ENCODE measurements at regions not wholly inside any gene's neighbourhood (a gene's known extent, or its start where the extent isn't known, plus 50 kb on each side); places are given as distances from the start of the nearest gene placed in this dataset.

DNA sequence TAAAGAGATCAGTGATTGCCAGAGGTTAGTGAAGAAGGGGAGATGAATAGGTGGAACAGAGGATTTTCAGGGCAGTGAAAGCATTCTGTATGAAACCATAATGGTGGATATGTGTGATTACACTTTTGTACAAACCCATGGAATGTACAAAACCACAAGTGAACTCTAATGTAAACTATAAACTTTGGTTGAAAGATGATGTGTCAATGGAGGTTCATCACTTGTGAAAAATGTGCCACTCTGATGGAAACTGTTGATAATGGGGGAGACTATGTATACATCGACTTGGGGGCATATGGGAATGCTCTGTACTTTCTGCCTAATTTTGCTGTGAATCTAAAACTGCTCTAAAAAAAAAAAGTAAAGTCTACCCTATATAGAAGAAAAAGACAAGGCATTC is 68.7 kb upstream of the ARHGEF3 start:
- Mint-ChIP-seq H3K9me3 (peaks cover 0 to 3% (median 0%) of the 10 kb centered on the region in 7 donors), H3K27ac (no peak overlapping the region), H3K4me3 (no peak overlapping the region), H3K27me3 (no peaks in the 10 kb centered on the region), H3K4me1 (no peaks in the 10 kb centered on the region), H3K36me3 (no peaks in the 10 kb centered on the region)
- DNase-seq (no peak), ATAC-seq (ENCODE audit: low read depth in 2 of 2) (no peak)

- Mint-ChIP-seq H3K4me1 (no peaks in the 10 kb centered on the region), H3K9me3 (peaks cover 0 to 3% (median 0%) of the 10 kb centered on the region in 7 donors), H3K36me3 (peaks cover 1 to 3% of the 10 kb centered on the region in 2 donors), H3K27me3 (no peaks in the 10 kb centered on the region), H3K27ac (no peak overlapping the region), H3K4me3 (no peak overlapping the region)
- no peak for DNase-seq
- no peak for ATAC-seq (ENCODE audit: low read depth in 2 of 2)
Observed at GRCh38 chr3:56869157-56869889, 67.6 kb upstream of the ARHGEF3 start.

GRCh38 chr3:56868706-56869105 is 67.0 kb upstream of the ARHGEF3 start:
- H3K27me3 Mint-ChIP-seq, result no peaks in the 10 kb centered on the region
- no peak for ATAC-seq (ENCODE audit: low read depth in 2 of 2)
- H3K27ac Mint-ChIP-seq, result no peak overlapping the region
- no peak overlapping the region for H3K4me3 Mint-ChIP-seq
- H3K4me1 Mint-ChIP-seq, result no peaks in the 10 kb centered on the region
- H3K36me3 Mint-ChIP-seq, result peaks cover 5 to 7% of the 10 kb centered on the region in 2 donors
- DNase-seq, result no peak
- H3K9me3 Mint-ChIP-seq, result peaks cover 0 to 6% (median 0%) of the 10 kb centered on the region in 7 donors

- no peaks in the 10 kb centered on the region for H3K27me3 Mint-ChIP-seq
- peaks cover 0 to 6% (median 0%) of the 10 kb centered on the region in 7 donors for H3K9me3 Mint-ChIP-seq
- no peaks in the 10 kb centered on the region for H3K4me1 Mint-ChIP-seq
- DNase-seq (no peak), ATAC-seq (ENCODE audit: low read depth in 2 of 2) (no peak)
- H3K27ac Mint-ChIP-seq, result no peak overlapping the region
- H3K4me3 Mint-ChIP-seq, result no peak overlapping the region
- H3K36me3 Mint-ChIP-seq, result peaks cover 5 to 7% of the 10 kb centered on the region in 2 donors
Observed at GRCh38 chr3:56867671-56868070, 65.9 kb upstream of the ARHGEF3 start.

DNA sequence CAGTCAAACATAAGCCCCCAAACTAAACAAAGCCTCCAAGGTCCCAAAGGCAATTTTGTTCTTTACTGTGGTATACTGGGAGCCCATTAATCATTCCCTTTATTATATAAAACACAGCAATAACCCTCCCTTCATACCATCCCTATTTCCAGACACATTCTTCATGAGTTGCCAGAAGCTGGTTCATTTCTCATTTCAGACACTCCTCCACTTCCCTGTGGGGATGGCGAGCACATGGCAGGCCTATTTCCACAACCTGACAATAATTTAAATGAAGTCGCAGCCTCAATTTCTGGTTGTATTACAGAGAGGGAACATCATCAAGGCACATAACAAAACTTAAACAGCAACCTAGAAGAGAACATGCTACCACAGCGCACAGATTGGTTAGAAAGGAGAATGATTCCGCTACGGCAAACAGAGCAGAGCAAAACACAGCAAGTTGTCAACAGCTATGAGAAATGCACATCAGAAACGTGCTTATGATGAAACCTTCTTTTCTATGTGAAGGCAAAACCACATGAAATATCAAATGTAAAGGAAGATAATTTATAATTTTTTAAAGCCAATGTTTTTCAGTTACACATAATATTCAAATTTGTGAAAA is 63.3 kb upstream of the ARHGEF3 start:
- Mint-ChIP-seq H3K27ac (no peak overlapping the region), H3K36me3 (peaks cover 5 to 7% of the 10 kb centered on the region in 2 donors), H3K4me1 (no peaks in the 10 kb centered on the region), H3K27me3 (no peaks in the 10 kb centered on the region), H3K4me3 (no peak overlapping the region), H3K9me3 (peaks cover 0 to 6% (median 0%) of the 10 kb centered on the region in 7 donors)
- no peak for ATAC-seq (ENCODE audit: low read depth in 2 of 2)
- no peak for DNase-seq

GRCh38 chr3:56864090-56864489 is 62.3 kb upstream of the ARHGEF3 start:
- DNase-seq (no peak), ATAC-seq (ENCODE audit: low read depth in 2 of 2) (no peak)
- H3K27me3 Mint-ChIP-seq, result no peaks in the 10 kb centered on the region
- H3K27ac Mint-ChIP-seq, result no peak overlapping the region
- H3K9me3 Mint-ChIP-seq, result peaks cover 0 to 6% (median 0%) of the 10 kb centered on the region in 7 donors
- no peaks in the 10 kb centered on the region for H3K4me1 Mint-ChIP-seq
- H3K36me3 Mint-ChIP-seq, result peaks cover 5 to 7% of the 10 kb centered on the region in 2 donors
- H3K4me3 Mint-ChIP-seq, result no peak overlapping the region

DNA sequence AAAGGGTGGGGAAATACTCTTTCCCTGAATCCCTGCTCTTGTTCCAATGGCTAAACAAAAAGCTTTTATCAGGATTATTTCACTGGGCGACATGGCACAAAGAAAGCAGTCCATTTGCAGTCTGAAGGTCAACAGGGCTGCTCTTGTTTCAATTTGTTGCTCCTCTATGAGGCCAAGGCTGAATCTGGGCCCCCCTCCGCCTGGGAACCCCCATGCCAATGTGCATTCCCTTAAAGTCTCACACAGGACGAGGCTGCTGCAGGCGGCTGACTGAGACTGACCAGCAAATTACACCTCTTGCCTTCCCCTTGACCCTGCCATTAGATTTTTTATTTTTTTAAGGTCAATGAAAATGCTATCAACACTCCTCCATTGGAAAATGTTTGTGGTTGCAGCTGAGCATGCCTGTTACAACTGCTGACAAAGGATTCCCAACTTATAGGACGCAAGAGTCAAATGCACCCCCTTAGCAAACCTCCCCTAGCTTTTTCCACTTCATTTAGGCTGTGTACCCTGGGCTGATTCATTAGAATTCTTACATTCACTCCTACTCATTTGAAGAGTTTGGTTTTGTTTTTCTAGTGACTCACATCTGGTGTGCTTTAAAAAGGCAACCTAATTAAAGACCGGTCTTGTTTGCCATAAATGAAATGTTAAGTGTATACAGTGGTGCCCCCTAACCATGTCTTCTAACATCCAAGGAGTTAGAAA is 60.8 kb upstream of the ARHGEF3 start:
- H3K4me3 Mint-ChIP-seq, result no peak overlapping the region
- ATAC-seq (ENCODE audit: low read depth in 2 of 2) (no peak), DNase-seq (no peak)
- peaks cover 0 to 6% (median 0%) of the 10 kb centered on the region in 7 donors for H3K9me3 Mint-ChIP-seq
- no peaks in the 10 kb centered on the region for H3K4me1 Mint-ChIP-seq
- peak overlapping the region in 1 of 6 donors; percentile 19 for H3K27ac Mint-ChIP-seq
- no peaks in the 10 kb centered on the region for H3K27me3 Mint-ChIP-seq
- H3K36me3 Mint-ChIP-seq, result peaks cover 5 to 7% of the 10 kb centered on the region in 2 donors

DNA sequence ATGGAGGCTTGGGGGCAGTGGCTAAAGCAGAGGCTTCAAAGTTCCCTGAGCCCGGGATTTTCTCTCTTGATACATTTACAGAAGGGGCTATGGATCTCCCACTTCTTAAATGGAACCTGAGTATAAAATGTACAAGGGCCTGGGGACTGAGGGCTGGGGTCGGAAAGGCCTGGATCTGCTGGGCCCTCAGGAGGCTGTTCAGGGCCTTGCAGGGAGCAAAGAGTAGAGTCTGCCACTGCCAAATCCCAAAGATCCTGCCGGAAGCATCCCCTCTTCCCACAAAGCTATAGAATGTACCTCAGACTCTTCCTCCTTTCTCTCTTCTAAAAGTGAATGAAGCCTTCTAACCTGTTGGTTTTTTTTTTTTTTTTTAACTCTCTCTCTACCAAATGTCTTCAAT is 59.8 kb upstream of the ARHGEF3 start:
- ATAC-seq (ENCODE audit: low read depth in 2 of 2) (no peak), DNase-seq (no peak)
- Mint-ChIP-seq H3K4me1 (no peaks in the 10 kb centered on the region), H3K9me3 (peaks cover 0 to 6% (median 0%) of the 10 kb centered on the region in 7 donors), H3K27ac (peak overlapping the region in 1 of 6 donors; percentile 26), H3K27me3 (no peaks in the 10 kb centered on the region), H3K36me3 (peaks cover 5 to 7% of the 10 kb centered on the region in 2 donors), H3K4me3 (no peak overlapping the region)

GRCh38 chr3:56860939-56861338 is 59.2 kb upstream of the ARHGEF3 start:
- Mint-ChIP-seq H3K4me3 (no peak overlapping the region), H3K36me3 (peaks cover 5 to 7% of the 10 kb centered on the region in 2 donors), H3K27ac (peak overlapping the region in 1 of 6 donors; percentile 5), H3K4me1 (peaks cover 0 to 1% (median under 1%) of the 10 kb centered on the region in 3 donors), H3K27me3 (no peaks in the 10 kb centered on the region), H3K9me3 (peaks cover 0 to 6% (median 0%) of the 10 kb centered on the region in 7 donors)
- no peak for DNase-seq
- no peak for ATAC-seq (ENCODE audit: low read depth in 2 of 2)

DNA sequence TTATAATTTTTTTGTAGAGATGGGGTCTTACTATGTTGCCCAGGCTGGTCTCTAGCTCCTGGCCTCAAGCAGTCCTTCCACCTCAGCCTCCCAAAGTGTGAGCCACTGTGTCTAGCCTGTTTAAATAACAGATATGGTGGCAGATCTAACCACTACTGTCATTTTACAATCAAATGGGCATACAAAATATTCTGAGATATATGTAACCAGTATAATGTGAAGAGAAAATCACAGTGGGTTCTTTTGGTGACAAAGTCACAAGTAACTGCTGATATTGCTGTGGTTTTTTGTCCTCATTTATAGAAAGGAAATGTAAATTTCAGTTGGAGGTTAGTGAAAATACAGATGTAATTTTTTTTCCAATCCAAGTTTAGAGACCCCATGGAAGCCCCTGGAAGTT is 58.6 kb upstream of the ARHGEF3 start:
- ATAC-seq (ENCODE audit: low read depth in 2 of 2) (no peak), DNase-seq (no peak)
- H3K4me1 Mint-ChIP-seq, result peaks cover 0 to 4% (median 2%) of the 10 kb centered on the region in 3 donors
- no peaks in the 10 kb centered on the region for H3K27me3 Mint-ChIP-seq
- peaks cover 5 to 7% of the 10 kb centered on the region in 2 donors for H3K36me3 Mint-ChIP-seq
- no peak overlapping the region for H3K27ac Mint-ChIP-seq
- peaks cover 0 to 6% (median 0%) of the 10 kb centered on the region in 7 donors for H3K9me3 Mint-ChIP-seq
- no peak overlapping the region for H3K4me3 Mint-ChIP-seq

GRCh38 chr3:56858331-56858730 is 56.6 kb upstream of the ARHGEF3 start:
- H3K27me3 Mint-ChIP-seq, result peaks cover 0 to 8% (median 0%) of the 10 kb centered on the region in 3 donors
- H3K4me3 Mint-ChIP-seq, result no peak overlapping the region
- no peaks in the 10 kb centered on the region for H3K9me3 Mint-ChIP-seq
- H3K36me3 Mint-ChIP-seq, result no peaks in the 10 kb centered on the region
- DNase-seq, result no peak
- peak overlapping the region in 1 of 6 donors; percentile 1 for H3K27ac Mint-ChIP-seq
- peaks cover 0 to 4% (median 2%) of the 10 kb centered on the region in 3 donors for H3K4me1 Mint-ChIP-seq
- no peak for ATAC-seq (ENCODE audit: low read depth in 2 of 2)

DNA sequence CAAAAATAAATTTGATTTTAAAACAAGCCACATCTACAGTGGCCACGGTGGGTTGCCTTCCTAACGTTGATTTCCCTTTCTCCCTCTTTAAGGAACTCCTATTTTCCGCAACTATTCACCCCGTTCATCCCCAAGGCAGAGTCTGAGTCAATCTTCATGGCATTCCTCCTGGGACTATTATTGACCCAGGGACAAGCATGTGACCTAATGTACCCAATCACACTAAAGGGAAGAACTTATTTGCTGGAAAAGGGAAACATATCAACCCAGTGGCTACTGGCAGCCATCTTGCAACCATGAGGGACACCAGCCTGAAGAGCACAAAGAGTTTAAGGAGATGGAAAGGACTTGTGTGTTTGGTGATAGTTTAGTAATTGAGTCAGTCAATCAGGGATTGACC is 55.4 kb upstream of the ARHGEF3 start:
- no peak overlapping the region for H3K4me3 Mint-ChIP-seq
- H3K27ac Mint-ChIP-seq, result peak overlapping the region in 1 of 6 donors; percentile 24
- DNase-seq (no peak), ATAC-seq (ENCODE audit: low read depth in 2 of 2) (no peak)
- H3K27me3 Mint-ChIP-seq, result peaks cover 0 to 8% (median 0%) of the 10 kb centered on the region in 3 donors
- no peaks in the 10 kb centered on the region for H3K36me3 Mint-ChIP-seq
- peaks cover 0 to 4% (median 2%) of the 10 kb centered on the region in 3 donors for H3K4me1 Mint-ChIP-seq
- no peaks in the 10 kb centered on the region for H3K9me3 Mint-ChIP-seq

DNA sequence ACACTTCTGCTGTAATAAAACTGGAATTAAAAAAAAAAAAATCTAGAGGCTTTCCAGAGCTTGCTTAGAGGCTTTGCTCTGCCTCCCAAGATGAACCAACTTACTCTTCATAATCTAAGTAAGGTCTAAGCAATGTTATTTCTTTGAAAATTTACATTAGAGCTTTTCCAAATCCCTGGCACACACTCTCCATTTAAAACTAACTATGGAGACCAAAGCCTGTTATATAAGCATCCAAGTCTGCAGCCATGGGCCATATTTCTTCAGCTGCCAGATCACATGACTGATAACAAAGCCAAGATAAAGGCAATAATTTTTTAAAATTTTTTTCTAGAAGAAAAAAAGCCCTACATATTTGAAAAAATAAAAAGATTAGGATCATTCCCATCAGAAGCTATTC is 55.0 kb upstream of the ARHGEF3 start:
- Mint-ChIP-seq H3K4me1 (peaks cover 0 to 4% (median 2%) of the 10 kb centered on the region in 3 donors), H3K27ac (no peak overlapping the region)

More for the DNA sequence above, 55.0 kb upstream of the ARHGEF3 start:
- peaks cover 0 to 8% (median 0%) of the 10 kb centered on the region in 3 donors for H3K27me3 Mint-ChIP-seq
- H3K9me3 Mint-ChIP-seq, result no peaks in the 10 kb centered on the region
- no peaks in the 10 kb centered on the region for H3K36me3 Mint-ChIP-seq
- ATAC-seq (ENCODE audit: low read depth in 2 of 2) (no peak), DNase-seq (no peak)
- H3K4me3 Mint-ChIP-seq, result no peak overlapping the region
